Heart right ventricle (tissue), 16 donors: ENCODE measurements at regions not wholly inside any gene's neighbourhood (a gene's known extent, or its start where the extent isn't known, plus 50 kb on each side); places are given as distances from the start of the nearest gene placed in this dataset.

Source experiments
- ATAC-seq, 8 donors: fragments of 200-7000 bp; cut with Tn5 transposase; one replicate each; pipeline ENCODE4 v1.9.1; 2020; ENCODE audit warnings: mild to moderate bottlenecking in 8 of 8, moderate library complexity in 8 of 8, moderate number of reproducible peaks in 1 of 8
- DNase-seq, 2 donors: peaks; one replicate each; pipeline ENCODE4 v3.0.0-alpha.2; 2020
- H3K27ac ChIP-seq, 10 donors: fragments of 200-600 bp; sonication (generic) in 2 of 10; one replicate each; pipeline versions ENCODE4 v1.5.0 to v1.8.0; 2020 to 2022; ENCODE audit warnings: mild to moderate bottlenecking in 3 of 10
- H3K27me3 ChIP-seq, 7 donors: fragments of 200-600 bp; one replicate each; pipeline ENCODE4 v1.8.0; 2021 to 2022; ENCODE audit warnings: mild to moderate bottlenecking in 2 of 7
- H3K36me3 ChIP-seq, 9 donors: fragments of 200-600 bp; sonication (generic) in 1 of 9; one replicate each; pipeline versions ENCODE4 v1.5.0 to v1.8.0; 2020 to 2022; ENCODE audit warnings: mild to moderate bottlenecking in 2 of 9
- H3K4me1 ChIP-seq, 9 donors: fragments of 200-600 bp; sonication (generic) in 1 of 9; one replicate each; pipeline versions ENCODE4 v1.5.0 to v1.8.0; 2020 to 2022; ENCODE audit warnings: mild to moderate bottlenecking in 4 of 9
- H3K4me3 ChIP-seq, 10 donors: fragments of 200-600 bp; sonication (generic) in 2 of 10; one replicate each; pipeline versions ENCODE4 v1.5.0 to v1.8.0; 2020 to 2022; ENCODE audit warnings: mild to moderate bottlenecking in 7 of 10, moderate library complexity in 2 of 10
- H3K9me3 ChIP-seq, 11 donors: fragments of 200-600 bp in 10 of 11; sonication (generic) in 2 of 11; one replicate each; pipeline versions ENCODE4 v1.5.0 to v1.8.0; 2013 to 2022; ENCODE audit warnings: mild to moderate bottlenecking in 2 of 11, control low read depth in 1 of 11, moderate library complexity in 1 of 11
- WGBS, 2 donors: extraction: QIAGEN DNeasy Blood & Tissue Kit; methylation state at CpG; one replicate each; pipeline ENCODE4 v1.1.7; 2013; ENCODE audit warnings: inconsistent platforms in 1 of 2; 5-methylcytosine and 5-hydroxymethylcytosine counted together
- intact Hi-C, 10 donors: fragments of 100-400 bp; cut with DNase I; formaldehyde crosslinking; loops; one replicate each; pipeline versions ENCODE4 v1.11.1 to v1.14.2; 2022
- TF ChIP-seq, protein P1 (sequence below), 9 donors: fragments of 200-600 bp; sonication (generic) in 2 of 9; IDR thresholded peaks; one replicate each; pipeline versions ENCODE4 v1.5.0 to v1.8.0; 2021 to 2022; ENCODE audit warnings: antibody characterized with exemption in 9 of 9, mild to moderate bottlenecking in 5 of 9, moderate library complexity in 1 of 9
- donor health status: Arrhythmogenic right ventricular cardiomyopathy.
- donor health status: ischemic (EF 13 %, LVEDD 7.1; RV severe dilation, severe dysfunction).
- donor health status: healthy with polysubstance abuse.
- donor health status: DM: no; HTN: yes; CAD: no.
- donor health status: DM: no; HTN: no; CAD: no.
- donor health status: ischemic (EF 25% LVEDD 6.9; RV normal size, moderate dysfunction).
- donor health status: ischemic (EF 25% LVEDD 5.7; RV mildly dilated, moderate dysfunction).
- donor health status: healthy.
- donor health status: DM: yes; HTN: yes; CAD: no.
- donor health status: Ischemic cardiomyopathy.
- donor health status: ischemic (EF 35%, LVEDD 5.7; RV mildly dilated, moderate dysfunction).
- donor health status: nonischemic (EF 11% LVEDD 7.7; RV severe dilation, severe dysfunction).
- donor health status: DM: yes; HTN: yes; CAD: no.
- donor health status: PGD.
- donor health status: ischemic (EF 29% LVEDD 5.4; RV normal size, mild dysfunction).
- donor health status: nonischemic (EF 23%, LVEDD 6.1; RV moderate dilation, normal function).

DNA sequence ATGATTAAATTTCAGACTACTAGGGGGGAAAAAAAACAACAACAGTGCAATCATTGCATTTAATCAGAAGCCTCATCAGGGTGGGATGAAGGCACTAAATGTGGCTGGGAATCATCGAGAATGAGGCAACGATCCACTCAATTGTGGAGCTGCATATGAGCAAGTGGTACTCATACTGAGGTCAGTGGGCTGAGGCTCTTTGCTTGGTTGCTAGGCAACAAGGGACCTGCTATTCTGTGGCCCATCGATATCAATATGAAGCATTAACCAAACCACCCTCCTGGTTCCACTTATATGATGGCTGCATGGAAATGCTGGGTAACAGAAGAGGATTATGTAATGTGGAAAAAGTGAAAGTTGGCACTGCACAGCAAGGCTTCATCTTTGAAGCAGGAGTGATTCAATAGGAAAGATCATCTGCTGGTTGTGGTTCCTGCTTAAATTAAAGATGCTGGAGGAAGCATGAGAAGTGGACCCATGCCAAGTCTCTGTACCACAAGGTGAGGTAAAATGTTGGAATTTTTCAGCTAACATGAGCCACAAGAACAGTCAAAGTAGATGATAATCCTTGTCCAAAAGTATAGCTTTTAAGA, 159.8 kb upstream of the HMHB1 start:
- Histone ChIP-seq H3K36me3 (no peaks in the 10 kb centered on the region), H3K4me1 (peaks cover 0 to 18% (median 8%) of the 10 kb centered on the region in 9 donors), H3K27ac (no peak overlapping the region), H3K9me3 (peaks cover 0 to 4% (median 0%) of the 10 kb centered on the region in 11 donors), H3K27me3 (no peaks in the 10 kb centered on the region), H3K4me3 (no peak overlapping the region)
- TF ChIP-seq, protein P1, sequence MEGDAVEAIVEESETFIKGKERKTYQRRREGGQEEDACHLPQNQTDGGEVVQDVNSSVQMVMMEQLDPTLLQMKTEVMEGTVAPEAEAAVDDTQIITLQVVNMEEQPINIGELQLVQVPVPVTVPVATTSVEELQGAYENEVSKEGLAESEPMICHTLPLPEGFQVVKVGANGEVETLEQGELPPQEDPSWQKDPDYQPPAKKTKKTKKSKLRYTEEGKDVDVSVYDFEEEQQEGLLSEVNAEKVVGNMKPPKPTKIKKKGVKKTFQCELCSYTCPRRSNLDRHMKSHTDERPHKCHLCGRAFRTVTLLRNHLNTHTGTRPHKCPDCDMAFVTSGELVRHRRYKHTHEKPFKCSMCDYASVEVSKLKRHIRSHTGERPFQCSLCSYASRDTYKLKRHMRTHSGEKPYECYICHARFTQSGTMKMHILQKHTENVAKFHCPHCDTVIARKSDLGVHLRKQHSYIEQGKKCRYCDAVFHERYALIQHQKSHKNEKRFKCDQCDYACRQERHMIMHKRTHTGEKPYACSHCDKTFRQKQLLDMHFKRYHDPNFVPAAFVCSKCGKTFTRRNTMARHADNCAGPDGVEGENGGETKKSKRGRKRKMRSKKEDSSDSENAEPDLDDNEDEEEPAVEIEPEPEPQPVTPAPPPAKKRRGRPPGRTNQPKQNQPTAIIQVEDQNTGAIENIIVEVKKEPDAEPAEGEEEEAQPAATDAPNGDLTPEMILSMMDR (IDR thresholded peaks at IDR 0.05), result no peak
- no peak for DNase-seq
- intact Hi-C loops, result no loop called here
- 92 to 99% methylated on average over 3 of the region's 3 CpGs for WGBS, 2 donors
- ATAC-seq, result no peak

DNA sequence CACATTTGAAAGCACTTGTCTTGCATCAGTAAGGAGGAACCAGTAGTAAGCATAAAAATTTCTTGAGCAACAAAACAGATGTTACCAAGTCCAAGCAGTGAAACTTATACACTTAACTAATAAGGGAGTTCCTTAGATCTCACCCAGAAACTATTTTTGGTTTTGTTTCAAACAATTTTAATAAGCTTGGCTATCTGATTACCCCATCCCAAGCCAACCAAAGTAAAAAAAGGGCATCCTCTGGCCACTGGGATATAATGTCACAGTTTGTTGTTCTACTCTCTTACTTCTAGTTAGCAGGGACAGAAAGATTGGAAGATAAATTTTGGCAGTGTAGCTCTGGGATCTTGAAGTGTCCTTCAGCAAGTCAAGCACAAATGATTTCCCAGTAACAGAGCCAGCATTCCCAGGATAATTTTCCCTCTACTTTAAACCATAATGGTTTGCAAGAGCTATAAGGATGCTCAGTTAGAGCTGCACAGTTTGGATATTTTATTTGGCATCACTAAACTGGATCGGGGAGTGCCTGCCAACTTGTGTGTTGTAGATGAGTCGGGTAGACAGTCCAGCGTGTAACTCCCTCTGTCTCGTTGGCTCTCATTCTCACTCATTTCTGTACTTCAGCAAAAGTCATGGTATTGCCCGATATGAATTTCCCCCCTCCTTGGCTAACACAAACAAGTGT, 161.9 kb upstream of the HMHB1 start:
- H3K27ac ChIP-seq, result peak overlapping the region in 2 of 10 donors; percentile 15 to 27
- 45 to 54% methylated on average over 5 of the region's 5 CpGs for WGBS, 2 donors
- peak in 1 of 2 donors; percentile 16 for DNase-seq
- ATAC-seq, result peak in 7 of 8 donors; percentile 22 to 69 (median 52)
- H3K9me3 ChIP-seq, result peaks cover 0 to 4% (median 0%) of the 10 kb centered on the region in 11 donors
- peaks cover 0 to 18% (median 8%) of the 10 kb centered on the region in 9 donors for H3K4me1 ChIP-seq
- intact Hi-C loops, result loop anchor here in 1 of 10 donors (10.0 kb wide), 1 partner anchor 195 kb away; no protein-coding TSS in a partner anchor
- TF ChIP-seq, protein P1 (IDR thresholded peaks at IDR 0.05), result no peak
- H3K27me3 ChIP-seq, result no peaks in the 10 kb centered on the region
- H3K36me3 ChIP-seq, result no peaks in the 10 kb centered on the region
- H3K4me3 ChIP-seq, result no peak overlapping the region

DNA sequence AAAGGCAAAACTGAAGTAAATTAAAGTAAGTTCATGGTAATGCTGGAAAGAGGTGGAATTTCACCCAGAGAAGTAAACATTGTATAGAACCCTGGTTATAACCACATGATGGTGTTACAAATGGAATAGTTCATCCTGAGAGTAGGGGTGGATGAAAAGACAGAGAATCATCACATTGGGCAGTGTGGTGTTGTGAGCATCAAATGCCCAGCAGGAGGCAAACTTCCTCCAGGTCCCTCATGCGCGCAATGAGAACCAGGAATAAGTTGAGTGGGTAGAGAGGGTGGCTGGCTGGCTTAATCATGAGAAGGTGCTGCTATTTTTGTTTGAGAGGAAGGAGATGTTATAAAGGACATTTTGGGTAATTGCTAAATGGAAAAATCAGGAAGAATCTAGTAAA, 163.3 kb upstream of the HMHB1 start:
- intact Hi-C loops, result loop anchor here in 1 of 10 donors (10.0 kb wide), 1 partner anchor 194 kb away; no protein-coding TSS in a partner anchor
- Histone ChIP-seq H3K36me3 (no peaks in the 10 kb centered on the region), H3K9me3 (no peaks in the 10 kb centered on the region), H3K4me1 (peaks cover 0 to 18% (median 8%) of the 10 kb centered on the region in 9 donors), H3K27me3 (no peaks in the 10 kb centered on the region), H3K4me3 (no peak overlapping the region), H3K27ac (no peak overlapping the region)
- ATAC-seq (no peak), DNase-seq (no peak)
- TF ChIP-seq, protein P1 (IDR thresholded peaks at IDR 0.05), result peak in 5 of 9 donors; percentile 12 to 30 (median 18)
- 98 to 99% methylated on average over 2 of the region's 2 CpGs for WGBS, 2 donors

DNA sequence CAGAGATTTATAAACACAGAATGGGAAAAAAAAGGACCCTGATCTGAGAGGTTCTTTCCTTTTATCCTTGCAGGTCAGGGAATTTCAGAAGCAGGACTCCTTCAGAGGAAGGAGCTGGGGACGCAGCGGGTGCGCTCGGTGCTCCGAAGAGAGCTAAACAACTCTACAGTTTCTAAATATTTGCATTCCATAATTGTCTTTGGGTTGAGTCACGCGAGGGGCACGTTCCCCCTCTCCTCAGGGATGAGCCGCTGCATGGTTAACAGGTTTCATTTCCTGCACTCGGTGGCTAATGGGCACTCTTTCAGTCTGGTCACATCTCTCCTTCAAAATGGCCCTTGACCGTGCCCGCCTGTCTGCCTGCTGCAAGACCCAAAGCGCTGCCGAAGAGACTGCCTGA, 165.0 kb upstream of the HMHB1 start:
- Histone ChIP-seq H3K4me3 (no peak overlapping the region), H3K9me3 (no peaks in the 10 kb centered on the region), H3K4me1 (peaks cover 0 to 19% (median 12%) of the 10 kb centered on the region in 9 donors), H3K36me3 (no peaks in the 10 kb centered on the region), H3K27ac (no peak overlapping the region), H3K27me3 (no peaks in the 10 kb centered on the region)
- ATAC-seq (no peak), DNase-seq (no peak)
- intact Hi-C loops, result loop anchor here in 1 of 10 donors (10.0 kb wide), 1 partner anchor 192 kb away; no protein-coding TSS in a partner anchor
- WGBS, 2 donors, result 97% methylated on average over 14 of the region's 14 CpGs
- TF ChIP-seq, protein P1 (IDR thresholded peaks at IDR 0.05), result no peak
